ENCODE measurements at regions not wholly inside any gene's neighbourhood (a gene's known extent, or its start where the extent isn't known, plus 50 kb on each side); places are given as distances from the start of the nearest gene placed in this dataset.

DNA sequence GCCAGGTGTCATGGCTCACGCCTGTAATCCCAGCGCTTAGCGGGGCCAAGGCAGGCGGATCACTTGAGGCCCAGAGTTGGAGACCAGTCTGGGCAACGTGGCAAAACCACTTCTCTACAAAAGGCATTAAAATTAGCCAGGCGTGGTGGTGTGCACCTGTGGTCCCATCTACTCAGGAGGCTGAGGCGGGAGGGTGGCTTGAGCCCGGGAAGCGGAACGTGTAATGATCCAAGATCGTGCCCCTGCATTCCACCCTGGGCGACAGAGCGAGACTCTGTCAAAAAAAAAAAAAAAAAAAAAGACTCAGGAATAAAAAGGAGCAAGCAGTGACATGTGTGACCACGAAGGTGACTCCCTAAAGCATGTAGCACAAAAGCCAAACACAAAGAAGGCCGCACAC is 50.1 kb upstream of the SALL3 start:
- TF ChIP-seq, protein P1, sequence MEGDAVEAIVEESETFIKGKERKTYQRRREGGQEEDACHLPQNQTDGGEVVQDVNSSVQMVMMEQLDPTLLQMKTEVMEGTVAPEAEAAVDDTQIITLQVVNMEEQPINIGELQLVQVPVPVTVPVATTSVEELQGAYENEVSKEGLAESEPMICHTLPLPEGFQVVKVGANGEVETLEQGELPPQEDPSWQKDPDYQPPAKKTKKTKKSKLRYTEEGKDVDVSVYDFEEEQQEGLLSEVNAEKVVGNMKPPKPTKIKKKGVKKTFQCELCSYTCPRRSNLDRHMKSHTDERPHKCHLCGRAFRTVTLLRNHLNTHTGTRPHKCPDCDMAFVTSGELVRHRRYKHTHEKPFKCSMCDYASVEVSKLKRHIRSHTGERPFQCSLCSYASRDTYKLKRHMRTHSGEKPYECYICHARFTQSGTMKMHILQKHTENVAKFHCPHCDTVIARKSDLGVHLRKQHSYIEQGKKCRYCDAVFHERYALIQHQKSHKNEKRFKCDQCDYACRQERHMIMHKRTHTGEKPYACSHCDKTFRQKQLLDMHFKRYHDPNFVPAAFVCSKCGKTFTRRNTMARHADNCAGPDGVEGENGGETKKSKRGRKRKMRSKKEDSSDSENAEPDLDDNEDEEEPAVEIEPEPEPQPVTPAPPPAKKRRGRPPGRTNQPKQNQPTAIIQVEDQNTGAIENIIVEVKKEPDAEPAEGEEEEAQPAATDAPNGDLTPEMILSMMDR (IDR thresholded peaks at IDR 0.05; ENCODE audit: borderline replicate concordance, extremely low read depth, low read length, poor library complexity, severe bottlenecking) = no peak
- no peak for TF ChIP-seq EZH2 (IDR thresholded peaks at IDR 0.05; ENCODE audit: borderline replicate concordance, low read depth, low read length, severe bottlenecking)

All from DND-41 (cell line).